Prostate gland (tissue), 2 donors: ENCODE measurements at regions not wholly inside any gene's neighbourhood (a gene's known extent, or its start where the extent isn't known, plus 50 kb on each side); places are given as distances from the start of the nearest gene placed in this dataset.

Experiments
- POLR2A ChIP-seq: fragments of 450-650 bp; IDR thresholded peaks from one replicate; pipeline ENCODE4 v1.6.1; 2016; ENCODE audit warnings: antibody characterized with exemption, mild to moderate bottlenecking
- POLR2AphosphoS5 ChIP-seq: sonication (generic); formaldehyde crosslinking; IDR thresholded peaks from one replicate; pipeline ENCODE4 v1.6.1; 2017; ENCODE audit warnings: antibody characterized with exemption
- TF ChIP-seq, protein P1 (sequence below), 4 experiments: fragments of 200-600 bp in 2 of 4; fragments of 450-650 bp in 2 of 4; sonication (generic) in 2 of 4; IDR thresholded peaks; 1 replicate in 3 of 4; 2 replicates in 1 of 4; pipeline ENCODE4 v1.5.1; 2016 to 2019; ENCODE audit warnings: antibody characterized with exemption in 4 of 4, mild to moderate bottlenecking in 2 of 4, moderate library complexity in 2 of 4

DNA sequence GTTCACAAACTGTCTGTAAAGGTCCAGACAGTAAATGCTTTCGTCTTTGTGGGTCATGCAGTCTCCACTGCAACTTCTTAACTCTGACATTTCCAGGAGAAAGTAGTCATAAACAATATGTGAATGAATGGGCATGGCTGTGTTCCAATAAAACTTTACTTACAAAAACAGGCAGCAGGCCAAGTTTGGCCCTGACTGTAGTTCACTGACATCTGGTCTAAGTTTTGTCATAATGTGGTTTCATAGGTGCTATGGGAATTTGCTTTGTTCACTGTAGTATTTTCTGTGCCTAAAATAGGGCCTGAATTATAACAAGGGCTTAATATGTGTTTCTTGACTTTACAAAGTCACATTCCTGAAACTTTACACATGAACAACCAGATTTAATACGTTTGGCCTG is 186.0 kb upstream of the KBTBD8 start:
- TF ChIP-seq, protein P1, sequence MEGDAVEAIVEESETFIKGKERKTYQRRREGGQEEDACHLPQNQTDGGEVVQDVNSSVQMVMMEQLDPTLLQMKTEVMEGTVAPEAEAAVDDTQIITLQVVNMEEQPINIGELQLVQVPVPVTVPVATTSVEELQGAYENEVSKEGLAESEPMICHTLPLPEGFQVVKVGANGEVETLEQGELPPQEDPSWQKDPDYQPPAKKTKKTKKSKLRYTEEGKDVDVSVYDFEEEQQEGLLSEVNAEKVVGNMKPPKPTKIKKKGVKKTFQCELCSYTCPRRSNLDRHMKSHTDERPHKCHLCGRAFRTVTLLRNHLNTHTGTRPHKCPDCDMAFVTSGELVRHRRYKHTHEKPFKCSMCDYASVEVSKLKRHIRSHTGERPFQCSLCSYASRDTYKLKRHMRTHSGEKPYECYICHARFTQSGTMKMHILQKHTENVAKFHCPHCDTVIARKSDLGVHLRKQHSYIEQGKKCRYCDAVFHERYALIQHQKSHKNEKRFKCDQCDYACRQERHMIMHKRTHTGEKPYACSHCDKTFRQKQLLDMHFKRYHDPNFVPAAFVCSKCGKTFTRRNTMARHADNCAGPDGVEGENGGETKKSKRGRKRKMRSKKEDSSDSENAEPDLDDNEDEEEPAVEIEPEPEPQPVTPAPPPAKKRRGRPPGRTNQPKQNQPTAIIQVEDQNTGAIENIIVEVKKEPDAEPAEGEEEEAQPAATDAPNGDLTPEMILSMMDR (IDR thresholded peaks at IDR 0.05): no peak
- TF ChIP-seq POLR2A (no peak), POLR2AphosphoS5 (no peak)
